Smooth muscle cell of the brain vasculature (primary cell): ENCODE measurements at regions not wholly inside any gene's neighbourhood (a gene's known extent, or its start where the extent isn't known, plus 50 kb on each side); places are given as distances from the start of the nearest gene placed in this dataset.
"Not testable (repeated sequence)": the region's sequence is repeated elsewhere in the genome, so short reads cannot be mapped to it uniquely, and the experiment has no call there.

Source experiments
- DNase-seq: peaks from one replicate; pipeline ENCODE4 v3.0.0-alpha.2; 2012; ENCODE audit warnings: low read depth, low spot score

DNA sequence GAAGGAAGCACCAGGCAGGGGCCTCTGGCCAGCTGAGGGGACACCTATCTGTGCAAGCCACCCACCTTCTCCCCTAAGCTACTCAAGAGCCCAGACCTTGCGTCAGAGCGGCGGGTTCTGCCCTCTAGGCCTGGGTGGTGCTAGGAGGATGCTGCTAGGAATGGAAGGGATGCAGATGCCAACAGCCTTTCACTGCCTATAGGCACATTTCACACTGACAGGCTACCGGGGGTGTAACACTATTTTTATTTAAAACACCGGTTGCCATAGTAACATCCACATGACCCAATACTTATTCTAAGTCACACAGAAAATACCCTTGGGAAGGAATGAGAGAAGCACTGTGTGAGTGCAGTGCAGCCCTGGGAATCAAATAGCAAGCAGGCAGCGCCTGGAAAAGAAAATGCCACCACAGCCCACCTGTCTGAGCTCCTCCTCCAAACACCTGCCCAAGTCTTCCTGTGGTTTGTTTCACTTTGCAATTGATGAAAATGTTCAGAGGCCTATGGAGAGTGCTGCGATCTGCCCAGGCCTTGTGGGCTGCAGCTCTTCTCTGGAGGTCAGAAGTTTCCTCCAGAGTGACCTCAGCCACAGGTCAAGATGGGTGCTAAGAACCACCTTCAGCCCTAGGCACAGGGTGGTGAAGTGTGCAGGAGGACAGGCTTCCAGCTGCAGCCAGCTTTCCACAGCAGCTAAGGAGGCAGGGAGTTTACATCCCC lies 113.5 kb upstream of the TOPAZ1 start:
- no peak for DNase-seq

DNA sequence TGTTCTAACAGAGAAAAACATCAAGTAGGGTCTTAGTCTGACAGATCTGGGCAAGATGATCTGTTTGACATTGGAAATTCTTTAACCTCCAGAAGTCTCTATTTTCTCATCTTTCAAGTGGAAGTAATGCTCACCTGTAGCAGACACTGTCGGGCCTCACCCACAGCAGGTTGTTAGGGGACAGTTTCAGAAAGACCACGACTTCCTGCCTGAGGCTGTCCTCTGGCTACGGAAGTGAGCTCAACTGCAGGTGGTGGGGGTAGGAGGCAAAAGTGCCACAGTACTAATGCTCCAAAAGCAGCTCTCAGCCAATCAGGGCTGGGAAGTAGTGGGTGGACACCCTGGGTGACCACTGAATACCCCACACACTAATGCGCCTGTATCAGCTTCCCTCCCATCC lies 111.4 kb upstream of the TOPAZ1 start:
- no peak for DNase-seq

GRCh38 chr3:44132061-44132460 lies 109.6 kb upstream of the TOPAZ1 start:
- DNase-seq = no peak

DNA sequence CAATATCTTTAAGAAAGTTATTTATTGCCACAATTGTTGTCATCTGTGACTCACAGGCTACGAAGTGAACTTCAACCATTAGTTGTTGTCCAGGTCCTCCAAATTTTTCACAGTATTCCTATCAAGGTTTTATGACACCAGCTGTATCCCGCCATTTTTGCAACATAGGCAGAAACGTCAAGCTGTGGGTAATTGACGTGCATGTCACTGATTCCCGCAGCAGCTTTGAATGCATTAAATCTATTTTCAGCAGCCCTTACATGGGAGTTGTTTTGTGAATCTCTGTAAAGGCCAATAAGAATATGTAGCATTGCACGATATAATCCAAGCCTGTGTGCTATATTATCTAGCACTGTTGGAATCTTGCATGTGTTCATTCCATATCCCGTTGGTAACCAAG lies 109.1 kb upstream of the TOPAZ1 start:
- DNase-seq = no peak

DNA sequence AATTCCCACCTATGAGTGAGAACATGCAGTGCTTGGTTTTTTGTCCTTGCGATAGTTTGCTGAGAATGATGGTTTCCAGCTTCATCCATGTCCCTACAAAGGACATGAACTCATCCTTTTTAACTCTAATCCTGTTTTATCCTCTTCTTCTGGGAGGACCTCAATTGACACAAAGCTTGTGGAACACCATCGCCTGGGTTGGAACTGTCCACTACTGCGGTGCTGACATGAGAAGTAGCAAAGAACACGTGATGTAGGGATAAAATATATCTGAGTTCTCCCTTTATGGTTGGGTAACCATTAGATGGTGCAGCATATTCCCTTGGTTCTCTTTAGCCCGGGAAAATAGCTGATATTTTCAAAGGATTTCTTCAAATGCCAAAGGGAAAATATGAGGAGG lies 105.3 kb upstream of the TOPAZ1 start:
- DNase-seq = no peak

DNA sequence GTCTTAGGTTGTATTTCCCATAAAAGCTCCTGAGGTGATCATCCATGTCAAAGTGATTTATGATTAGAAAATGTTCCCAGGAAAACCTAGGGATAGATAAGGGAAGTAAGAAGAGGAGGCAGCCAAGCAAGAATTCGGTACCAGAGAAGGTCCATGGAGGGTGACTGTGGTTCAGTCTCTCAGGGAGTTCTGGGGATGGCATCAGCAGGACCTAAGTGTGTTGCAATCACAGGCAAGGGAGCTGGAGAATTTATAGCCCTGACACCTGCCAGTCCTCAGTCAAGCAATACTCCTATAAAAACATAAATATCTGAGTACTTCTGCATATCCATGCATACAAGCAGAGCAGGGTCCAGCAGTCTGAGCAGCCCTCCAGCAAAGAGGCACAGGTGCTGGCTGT lies 95.6 kb upstream of the TOPAZ1 start:
- no peak for DNase-seq

- no peak for DNase-seq
Observed at GRCh38 chr3:44159696-44160300, 81.9 kb upstream of the TOPAZ1 start.

GRCh38 chr3:44160818-44161217 lies 80.9 kb upstream of the TOPAZ1 start:
- no peak for DNase-seq

- DNase-seq = no peak
Observed at GRCh38 chr3:44171891-44172290, 69.8 kb upstream of the TOPAZ1 start.

DNA sequence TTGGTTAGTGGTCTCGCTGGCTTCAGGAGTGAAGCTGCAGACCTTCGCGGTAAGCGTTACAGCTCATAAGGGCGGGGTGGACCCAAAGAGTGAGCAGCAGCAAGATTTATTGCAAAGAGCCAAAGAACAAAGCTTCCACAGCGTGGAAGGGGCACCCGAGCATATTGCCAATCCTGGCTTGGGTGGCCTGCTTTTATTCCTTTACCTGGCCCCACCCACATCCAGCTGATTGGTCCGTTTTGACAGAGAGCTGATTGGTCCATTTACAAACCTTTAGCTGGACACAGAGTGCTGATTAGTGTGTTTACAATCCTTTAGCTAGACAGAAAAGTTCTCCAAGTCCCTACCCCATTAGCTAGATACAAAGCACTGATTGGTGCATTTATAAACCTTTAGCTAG lies 69.0 kb upstream of the TOPAZ1 start:
- not testable (repeated sequence) for DNase-seq

DNA sequence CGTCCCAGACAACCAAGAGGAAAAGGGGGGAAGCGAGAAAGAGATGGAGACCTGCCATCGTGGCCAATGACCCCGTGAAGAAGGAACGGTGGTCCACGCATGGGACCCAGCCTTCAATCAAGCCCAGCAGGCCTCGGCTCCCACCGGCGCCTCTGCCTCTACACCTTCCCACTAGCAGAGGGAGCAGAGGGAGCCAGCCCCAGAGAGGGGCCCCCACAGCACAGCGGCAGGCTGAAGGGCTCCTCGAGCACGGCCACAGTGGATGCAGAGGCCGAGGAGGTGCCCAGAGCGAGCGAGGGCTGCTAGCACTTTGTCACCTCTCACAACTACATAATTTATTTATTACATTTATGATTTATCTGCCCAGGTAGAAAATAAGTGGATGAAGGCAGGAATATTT lies 68.4 kb upstream of the TOPAZ1 start:
- no peak for DNase-seq

- DNase-seq = no peak
Observed at GRCh38 chr3:44175070-44175469, 66.6 kb upstream of the TOPAZ1 start.

DNA sequence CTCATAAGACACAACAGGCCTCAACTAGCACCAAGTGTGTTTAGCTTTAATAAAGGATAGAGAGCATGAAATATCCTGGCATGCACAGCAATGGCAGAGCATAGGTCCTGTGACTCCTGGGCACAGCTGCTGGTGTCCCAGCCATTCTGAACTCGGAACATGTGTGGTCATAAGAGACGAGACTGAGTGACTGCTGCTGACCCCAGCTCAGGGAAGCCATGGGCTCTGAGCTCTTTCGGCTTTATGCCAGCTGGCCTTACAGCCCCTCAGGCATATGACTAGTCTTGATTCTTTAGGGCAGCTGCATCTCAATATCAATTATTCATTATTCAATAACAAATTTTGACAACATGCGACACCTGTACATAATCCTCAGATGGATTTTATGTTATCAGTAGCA lies 62.4 kb upstream of the TOPAZ1 start:
- DNase-seq = no peak

DNA sequence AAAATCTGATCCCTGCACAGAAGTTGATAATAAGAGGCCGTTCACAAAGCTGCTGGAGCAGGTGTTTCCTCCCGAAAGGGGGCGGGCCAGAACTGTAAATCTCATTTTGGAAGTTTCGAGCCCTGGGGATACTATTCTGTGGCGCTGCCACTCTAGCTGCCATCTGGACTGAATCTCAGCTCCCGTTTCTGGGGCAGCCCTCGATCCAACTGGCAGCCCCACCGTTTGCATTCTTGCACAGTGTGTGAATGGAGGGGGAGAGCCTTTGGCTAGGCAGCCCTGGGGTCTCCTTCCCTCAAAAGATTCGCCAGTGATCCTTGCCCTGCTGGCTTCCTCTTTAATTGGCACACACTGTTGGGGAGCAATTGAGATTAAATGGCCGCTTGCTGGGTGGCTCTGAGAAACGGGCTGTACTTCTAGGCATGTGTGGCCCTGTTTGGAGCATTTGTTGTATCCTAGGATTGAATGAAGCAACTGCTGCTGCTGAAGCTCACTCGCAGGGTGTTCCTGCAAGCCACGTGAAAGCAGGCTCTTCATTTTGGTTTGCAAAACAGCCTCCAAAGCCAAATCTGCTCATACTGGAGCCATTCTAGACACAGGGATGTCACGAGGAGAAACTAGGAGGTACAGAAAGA lies 57.2 kb upstream of the TOPAZ1 start:
- DNase-seq = no peak

GRCh38 chr3:44185396-44185915 lies 56.2 kb upstream of the TOPAZ1 start:
- no peak for DNase-seq

GRCh38 chr3:44186111-44186672 lies 55.5 kb upstream of the TOPAZ1 start:
- DNase-seq = no peak

- DNase-seq = no peak
Observed at GRCh38 chr3:44186712-44187111, 55.0 kb upstream of the TOPAZ1 start.
